HCT116 (cell line): ENCODE measurements at regions not wholly inside any gene's neighbourhood (a gene's known extent, or its start where the extent isn't known, plus 50 kb on each side); places are given as distances from the start of the nearest gene placed in this dataset.

Source experiments
- CTCF ChIP-seq, 3 experiments: fragments of 200-600 bp in 1 of 3; sonication (generic) in 1 of 3; IDR thresholded peaks in 2 of 3; conservative IDR thresholded peaks in 1 of 3; 2 replicates each; pipeline ENCODE4 v1.5.1; 2012 to 2017; ENCODE audit warnings: low read depth in 2 of 3, low read length in 2 of 3, antibody characterized with exemption in 1 of 3, borderline replicate concordance in 1 of 3, control low read depth in 1 of 3, mild to moderate bottlenecking in 1 of 3, mixed read lengths in 1 of 3, mixed run types in 1 of 3, moderate library complexity in 1 of 3; ENCODE audit not compliant: insufficient read depth in 1 of 3
- SRF ChIP-seq: IDR thresholded peaks from 2 replicates; pipeline ENCODE4 v1.6.1; 2012; ENCODE audit warnings: low read depth

- TF ChIP-seq CTCF (IDR thresholded peaks at IDR 0.05 in 2 of 3, conservative IDR thresholded peaks at IDR 0.05 in 1 of 3; ENCODE audit: borderline replicate concordance in 1 of 3, insufficient read depth in 1 of 3, low read depth in 2 of 3, low read length in 2 of 3) (no peak), SRF (no peak)
Observed at GRCh38 chr13:97780486-97780885, 173.0 kb upstream of the IPO5 start.
